Psoas muscle (tissue), 7 donors: ENCODE measurements at regions not wholly inside any gene's neighbourhood (a gene's known extent, or its start where the extent isn't known, plus 50 kb on each side); places are given as distances from the start of the nearest gene placed in this dataset.
"Not testable (repeated sequence)": the region's sequence is repeated elsewhere in the genome, so short reads cannot be mapped to it uniquely, and the experiment has no call there.

Source experiments
- ATAC-seq, 4 donors: fragments of 200-7000 bp; cut with Tn5 transposase; one replicate each; pipeline ENCODE4 v1.9.1; 2020; ENCODE audit warnings: moderate library complexity in 3 of 4, mild to moderate bottlenecking in 2 of 4
- DNase-seq, 2 donors: peaks; one replicate each; pipeline ENCODE4 v3.0.0-alpha.2; 2020
- H3K27ac ChIP-seq: fragments of 200-600 bp; one replicate; pipeline ENCODE4 v1.8.0; 2022
- H3K27me3 ChIP-seq, 3 donors: fragments of 200-600 bp in 1 of 3; one replicate each; pipeline versions ENCODE4 v1.6.1 to v1.8.0; 2013 to 2022; ENCODE audit warnings: low read length in 2 of 3, mild to moderate bottlenecking in 2 of 3, moderate library complexity in 1 of 3; ENCODE audit not compliant: insufficient read depth in 3 of 3
- H3K36me3 ChIP-seq, 2 donors: fragments of 200-600 bp in 1 of 2; one replicate each; pipeline versions ENCODE4 v1.6.1 to v1.8.0; 2013 to 2022; ENCODE audit warnings: low read depth in 1 of 2, mild to moderate bottlenecking in 1 of 2, moderate library complexity in 1 of 2; ENCODE audit not compliant: insufficient read depth in 1 of 2
- H3K4me1 ChIP-seq: fragments of 200-600 bp; one replicate; pipeline ENCODE4 v1.8.0; 2022
- H3K4me3 ChIP-seq: fragments of 200-600 bp; one replicate; pipeline ENCODE4 v1.8.0; 2022; ENCODE audit warnings: mild to moderate bottlenecking
- H3K9me3 ChIP-seq: fragments of 200-600 bp; one replicate; pipeline ENCODE4 v1.8.0; 2022
- WGBS, 3 donors: extraction: QIAGEN DNeasy Blood & Tissue Kit; methylation state at CpG; one replicate each; pipeline versions ENCODE4 v1.1.6 to v1.1.7; 2013; 5-methylcytosine and 5-hydroxymethylcytosine counted together
- intact Hi-C, 2 donors: fragments of 100-400 bp; cut with DNase I; formaldehyde crosslinking; loops; one replicate each; pipeline versions ENCODE4 v1.11.0 to v1.14.2; 2022
- TF ChIP-seq, protein P1 (sequence below): fragments of 200-600 bp; IDR thresholded peaks from one replicate; pipeline ENCODE4 v1.8.0; 2022; ENCODE audit warnings: antibody characterized with exemption
- donor health status: healthy with polysubstance abuse.
- donor health status: DM: no; HTN: no; CAD: no; lungs with moderate emphysema.
- donor health status: Bipolar disorder and iron deficiency.
- donor health status: healthy.
- donor health status: DM: yes; HTN: yes; CAD: no.
- donor health status: DM: no; HTN: no; CAD: no.
- donor health status: DM: yes; HTN: yes; CAD: no.

DNA sequence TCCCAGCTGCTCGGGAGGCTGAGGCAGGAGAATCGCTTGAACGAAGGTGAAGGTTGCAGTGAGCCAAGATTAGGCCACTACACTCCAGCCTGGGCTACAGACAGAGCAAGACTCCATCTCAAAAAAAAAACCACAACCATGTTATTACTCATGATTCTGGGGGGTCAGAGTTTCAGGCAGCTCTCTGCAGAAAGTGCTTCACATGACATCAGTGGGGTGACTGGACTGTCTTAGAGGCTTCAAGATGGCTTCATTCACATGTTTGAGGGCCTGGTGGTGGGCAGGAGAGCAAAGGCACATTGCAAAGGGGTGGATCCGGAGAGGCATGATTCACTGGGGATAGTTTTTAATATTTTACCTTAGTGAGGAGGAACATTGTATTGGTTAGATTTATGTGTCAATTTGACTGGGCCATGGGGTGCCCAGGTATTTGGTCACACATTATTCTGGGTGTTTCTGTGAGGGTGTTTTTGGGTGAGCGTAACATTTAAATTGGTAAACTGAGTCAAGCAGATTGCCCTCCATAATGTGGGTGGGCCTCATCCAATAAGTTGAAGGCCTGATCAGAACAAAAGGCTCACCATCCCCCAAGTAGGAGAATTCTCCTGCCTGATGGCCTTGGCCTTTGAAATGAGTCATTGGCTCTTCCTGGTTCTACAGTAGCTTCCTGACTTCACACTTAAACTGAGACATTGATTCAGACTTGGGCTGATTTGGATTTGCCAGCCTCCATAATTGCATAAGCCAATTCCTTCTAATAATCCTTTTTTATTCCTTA, 109.8 kb downstream of the GOSR1 start:
- ATAC-seq (no peak), DNase-seq (no peak)
- Histone ChIP-seq H3K4me1 (no peaks in the 10 kb centered on the region), H3K36me3 (no peaks in the 10 kb centered on the region), H3K4me3 (no peak overlapping the region), H3K27me3 (no peaks in the 10 kb centered on the region), H3K9me3 (no peaks in the 10 kb centered on the region), H3K27ac (no peak overlapping the region)
- TF ChIP-seq, protein P1, sequence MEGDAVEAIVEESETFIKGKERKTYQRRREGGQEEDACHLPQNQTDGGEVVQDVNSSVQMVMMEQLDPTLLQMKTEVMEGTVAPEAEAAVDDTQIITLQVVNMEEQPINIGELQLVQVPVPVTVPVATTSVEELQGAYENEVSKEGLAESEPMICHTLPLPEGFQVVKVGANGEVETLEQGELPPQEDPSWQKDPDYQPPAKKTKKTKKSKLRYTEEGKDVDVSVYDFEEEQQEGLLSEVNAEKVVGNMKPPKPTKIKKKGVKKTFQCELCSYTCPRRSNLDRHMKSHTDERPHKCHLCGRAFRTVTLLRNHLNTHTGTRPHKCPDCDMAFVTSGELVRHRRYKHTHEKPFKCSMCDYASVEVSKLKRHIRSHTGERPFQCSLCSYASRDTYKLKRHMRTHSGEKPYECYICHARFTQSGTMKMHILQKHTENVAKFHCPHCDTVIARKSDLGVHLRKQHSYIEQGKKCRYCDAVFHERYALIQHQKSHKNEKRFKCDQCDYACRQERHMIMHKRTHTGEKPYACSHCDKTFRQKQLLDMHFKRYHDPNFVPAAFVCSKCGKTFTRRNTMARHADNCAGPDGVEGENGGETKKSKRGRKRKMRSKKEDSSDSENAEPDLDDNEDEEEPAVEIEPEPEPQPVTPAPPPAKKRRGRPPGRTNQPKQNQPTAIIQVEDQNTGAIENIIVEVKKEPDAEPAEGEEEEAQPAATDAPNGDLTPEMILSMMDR = no peak
- WGBS, 3 donors = 95 to 97% (median 95%) methylated on average over 5 of the region's 5 CpGs
- intact Hi-C loops = no loop called here

DNA sequence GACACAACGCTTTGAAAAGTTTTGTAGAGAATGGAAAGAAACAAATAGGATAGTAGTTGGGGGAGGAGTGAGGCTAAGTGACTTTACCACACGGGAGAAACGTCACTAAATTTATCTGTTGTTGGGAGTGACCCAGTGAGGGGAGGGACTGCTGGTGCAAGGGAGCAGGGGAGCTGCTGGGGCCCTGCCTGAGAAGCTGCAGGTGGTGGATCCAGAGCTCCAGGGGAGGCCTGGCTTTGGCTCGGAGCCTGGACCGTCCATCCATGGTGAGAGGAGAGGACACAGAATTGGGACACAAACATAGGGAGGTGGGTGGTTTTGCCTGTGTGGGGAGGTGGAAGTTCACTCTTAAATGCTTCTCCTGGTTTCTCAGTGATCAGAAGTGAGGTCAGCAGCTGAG, 107.6 kb downstream of the GOSR1 start:
- no peak overlapping the region for H3K27ac ChIP-seq
- H3K4me3 ChIP-seq = no peak overlapping the region
- 45 to 59% (median 50%) methylated on average over 5 of the region's 5 CpGs for WGBS, 3 donors
- intact Hi-C loops = no loop called here
- TF ChIP-seq, protein P1 = no peak
- DNase-seq (no peak), ATAC-seq (no peak)
- H3K36me3 ChIP-seq = no peaks in the 10 kb centered on the region
- no peaks in the 10 kb centered on the region for H3K27me3 ChIP-seq
- H3K9me3 ChIP-seq = no peaks in the 10 kb centered on the region
- H3K4me1 ChIP-seq = no peaks in the 10 kb centered on the region

DNA sequence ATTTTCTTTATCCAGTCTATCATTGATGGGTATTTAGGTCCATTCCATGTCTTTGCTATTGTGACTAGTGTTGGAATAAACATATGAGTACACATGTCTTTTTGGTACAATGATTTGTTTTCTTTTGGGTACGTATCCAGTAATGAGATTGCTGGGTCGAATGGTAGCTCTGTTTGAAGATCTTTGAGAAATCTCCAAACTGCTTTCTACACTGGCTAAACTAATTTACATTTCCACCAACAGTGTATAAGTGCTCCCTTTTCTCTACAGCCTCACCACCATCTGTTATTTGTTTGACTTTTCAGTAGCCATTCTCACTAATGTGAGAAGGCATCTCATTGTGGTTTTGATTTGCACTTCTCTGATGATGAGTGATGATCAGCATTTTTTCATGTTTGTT, 103.7 kb downstream of the GOSR1 start:
- no peak overlapping the region for H3K27ac ChIP-seq
- no peaks in the 10 kb centered on the region for H3K4me1 ChIP-seq
- ATAC-seq (no peak), DNase-seq (no peak)
- H3K9me3 ChIP-seq = no peaks in the 10 kb centered on the region
- no peak overlapping the region for H3K4me3 ChIP-seq
- intact Hi-C loops = no loop called here
- H3K36me3 ChIP-seq = no peaks in the 10 kb centered on the region
- no peaks in the 10 kb centered on the region for H3K27me3 ChIP-seq
- TF ChIP-seq, protein P1 = no peak
- 88 to 93% (median 93%) methylated on average over 2 of the region's 2 CpGs for WGBS, 3 donors

DNA sequence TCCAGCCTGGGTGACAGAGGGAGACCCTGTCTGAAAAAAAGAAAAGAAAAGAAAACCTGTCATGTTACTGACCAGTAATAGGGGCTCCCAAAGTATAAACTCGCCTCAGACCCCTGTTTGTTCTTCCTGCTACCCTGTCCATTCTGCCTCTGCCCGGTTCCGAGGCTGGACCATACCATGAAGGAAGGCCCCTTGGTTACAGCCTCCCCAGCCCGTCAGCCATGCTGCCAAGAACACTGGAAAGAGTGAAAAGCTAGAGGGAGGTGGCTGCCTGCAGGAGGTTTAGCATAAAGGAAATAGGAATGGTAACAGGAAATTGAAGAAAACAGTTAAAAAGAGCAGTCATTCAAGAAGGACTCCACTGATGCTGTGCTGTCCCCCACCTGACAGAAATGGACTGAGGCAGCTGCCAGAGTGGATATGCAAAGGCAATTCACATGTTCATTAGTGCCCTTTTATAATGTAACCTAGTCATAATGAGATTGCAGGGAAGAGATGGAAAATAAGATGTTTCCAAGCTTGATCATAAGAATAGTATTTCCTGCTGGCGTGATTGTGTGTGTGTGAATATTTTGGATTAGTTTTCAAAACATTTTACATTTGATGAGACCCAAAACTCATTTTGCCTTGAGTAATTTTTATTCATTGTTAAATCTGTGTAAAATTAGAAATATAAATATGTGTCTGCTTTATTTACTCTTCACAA, 102.6 kb downstream of the GOSR1 start:
- DNase-seq (no peak), ATAC-seq (no peak)
- Histone ChIP-seq H3K36me3 (no peaks in the 10 kb centered on the region), H3K27me3 (no peaks in the 10 kb centered on the region), H3K4me3 (no peak overlapping the region), H3K9me3 (no peaks in the 10 kb centered on the region), H3K27ac (no peak overlapping the region), H3K4me1 (no peaks in the 10 kb centered on the region)
- intact Hi-C loops = no loop called here
- 78 to 81% (median 79%) methylated on average over 5 of the region's 5 CpGs for WGBS, 3 donors
- TF ChIP-seq, protein P1 = no peak

DNA sequence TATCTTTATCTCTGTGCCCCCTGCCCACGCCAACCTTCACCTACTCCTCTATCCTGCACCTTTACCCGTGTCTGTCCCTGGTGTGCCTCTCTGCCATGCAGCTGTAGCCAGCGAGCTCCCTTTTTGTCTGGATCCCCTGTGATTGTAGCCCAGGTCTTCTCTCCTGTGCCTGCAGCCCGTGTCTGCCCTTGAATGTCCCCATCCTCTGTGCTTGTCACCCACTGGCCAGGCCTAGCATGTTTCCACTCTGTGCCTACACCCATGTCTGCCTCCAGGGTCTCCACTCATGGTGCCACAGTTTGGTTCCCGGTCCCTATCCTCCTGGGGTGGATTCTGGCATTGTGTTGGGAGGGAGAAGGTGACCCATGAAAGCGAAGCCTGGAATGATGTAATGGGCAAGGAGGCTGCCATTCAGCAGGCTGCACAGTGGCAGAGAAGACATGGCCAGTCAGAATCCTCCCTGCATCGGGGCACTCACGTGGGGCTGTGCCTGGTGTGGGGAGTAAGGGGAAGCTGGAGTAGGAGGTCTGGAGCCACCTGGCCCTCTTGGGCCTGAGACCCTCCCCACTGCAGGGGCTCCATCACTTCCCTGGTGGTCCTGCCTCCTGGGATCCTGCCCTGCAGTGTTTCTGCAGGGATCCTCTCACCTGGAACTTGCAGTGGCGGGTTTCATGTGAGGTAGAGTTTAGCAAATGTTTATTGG, 101.0 kb downstream of the GOSR1 start:
- H3K27ac ChIP-seq, H3K27me3 ChIP-seq, H3K4me1 ChIP-seq, ATAC-seq, intact Hi-C loops, H3K9me3 ChIP-seq, H3K4me3 ChIP-seq, DNase-seq, H3K36me3 ChIP-seq: not testable (repeated sequence)
- WGBS, 3 donors = 63 to 71% (median 71%) methylated on average over 9 of the region's 9 CpGs
